Transverse colon (tissue), 4 donors: ENCODE measurements at regions not wholly inside any gene's neighbourhood (a gene's known extent, or its start where the extent isn't known, plus 50 kb on each side); places are given as distances from the start of the nearest gene placed in this dataset.

Experiments used
- DNase-seq: peaks from one replicate; pipeline ENCODE4 v3.0.0-alpha.2; 2019
- H3K27ac ChIP-seq, 4 donors: fragments of 200-600 bp; sonication (generic); 2 replicates each; pipeline ENCODE4 v1.5.1; 2016 to 2018; ENCODE audit warnings: inconsistent platforms in 4 of 4
- H3K27me3 ChIP-seq: fragments of 200-600 bp; sonication (generic); 2 replicates; pipeline ENCODE4 v1.5.1; 2017; ENCODE audit warnings: inconsistent platforms
- H3K36me3 ChIP-seq, 4 donors: fragments of 200-600 bp; sonication (generic); 2 replicates each; pipeline ENCODE4 v1.5.1; 2017 to 2019; ENCODE audit warnings: inconsistent platforms in 4 of 4
- H3K4me1 ChIP-seq, 4 donors: fragments of 200-600 bp; sonication (generic); 2 replicates each; pipeline ENCODE4 v1.5.1; 2017 to 2020; ENCODE audit warnings: inconsistent platforms in 4 of 4
- H3K4me3 ChIP-seq, 4 donors: fragments of 200-600 bp; sonication (generic); 1 replicate in 1 of 4; 2 replicates in 3 of 4; pipeline versions ENCODE4 v1.5.1 to v1.6.1; 2017 to 2019; ENCODE audit warnings: inconsistent platforms in 4 of 4
- H3K9me3 ChIP-seq, 2 donors: fragments of 200-600 bp; sonication (generic); 2 replicates each; pipeline ENCODE4 v1.5.1; 2017 to 2019; ENCODE audit warnings: inconsistent platforms in 2 of 2
- EP300 ChIP-seq: sonication (generic); formaldehyde crosslinking; IDR thresholded peaks from one replicate; pipeline ENCODE4 v1.6.1; 2017; ENCODE audit warnings: antibody characterized with exemption, low read depth
- POLR2A ChIP-seq: fragments of 450-650 bp; IDR thresholded peaks from one replicate; pipeline ENCODE4 v1.6.1; 2016; ENCODE audit warnings: antibody characterized with exemption, mild to moderate bottlenecking, moderate library complexity
- POLR2AphosphoS5 ChIP-seq, 3 donors: sonication (generic); formaldehyde crosslinking; IDR thresholded peaks; one replicate each; pipeline ENCODE4 v1.6.1; 2016; ENCODE audit warnings: antibody characterized with exemption in 3 of 3
- WGBS, 2 donors: methylation state at CpG; one replicate each; pipeline ENCODE4 v1.1.5; 2018; ENCODE audit warnings: low coverage in 1 of 2; 5-methylcytosine and 5-hydroxymethylcytosine counted together
- in situ Hi-C, 4 donors: fragments of 200-750 bp; cut with MboI; loops; one replicate each; pipeline versions ENCODE4 v1.15.0 to v1.15.1; 2017; ENCODE audit warnings: low sequenced_read_pairs in 3 of 4, low pct_ligation_motif_present in 1 of 4, low pct_unique_long_range_greater_than_20kb in 1 of 4
- intact Hi-C: fragments of 100-400 bp; cut with DNase I; formaldehyde crosslinking; loops from one replicate; pipeline ENCODE4 v1.15.1; 2023; ENCODE audit warnings: low total_unique reads
- TF ChIP-seq, protein P1 (sequence below), 5 experiments: fragments of 200-600 bp in 3 of 5; fragments of 450-650 bp in 2 of 5; sonication (generic) in 3 of 5; IDR thresholded peaks; 1 replicate in 2 of 5; 2 replicates in 3 of 5; pipeline ENCODE4 v1.5.1; 2016 to 2017; ENCODE audit warnings: antibody characterized with exemption in 5 of 5, inconsistent platforms in 3 of 5, mild to moderate bottlenecking in 2 of 5, moderate library complexity in 1 of 5

DNA sequence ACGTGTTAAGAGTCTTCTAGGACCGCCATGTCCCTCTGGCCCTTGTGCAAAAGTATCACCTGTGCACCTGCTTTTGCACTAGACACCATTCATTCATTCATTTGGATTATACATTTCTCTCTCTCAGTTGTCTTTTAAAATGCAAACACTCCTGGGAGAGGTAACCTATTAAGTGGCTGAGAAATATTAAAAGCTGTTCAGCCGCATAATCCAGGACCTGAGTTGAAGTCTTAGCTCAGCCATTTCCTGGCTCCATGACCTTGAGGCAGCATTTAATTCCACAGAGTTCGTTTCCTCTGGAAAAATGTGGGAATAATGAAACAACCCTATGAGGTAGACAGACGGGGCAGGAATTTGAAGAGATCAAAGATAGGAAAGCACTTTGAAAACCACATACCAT is 251.6 kb downstream of the RPS24 start:
- in situ Hi-C loops = no loop called here
- WGBS, 2 donors = 33 to 47% methylated on average over 5 of the region's 5 CpGs

DNA sequence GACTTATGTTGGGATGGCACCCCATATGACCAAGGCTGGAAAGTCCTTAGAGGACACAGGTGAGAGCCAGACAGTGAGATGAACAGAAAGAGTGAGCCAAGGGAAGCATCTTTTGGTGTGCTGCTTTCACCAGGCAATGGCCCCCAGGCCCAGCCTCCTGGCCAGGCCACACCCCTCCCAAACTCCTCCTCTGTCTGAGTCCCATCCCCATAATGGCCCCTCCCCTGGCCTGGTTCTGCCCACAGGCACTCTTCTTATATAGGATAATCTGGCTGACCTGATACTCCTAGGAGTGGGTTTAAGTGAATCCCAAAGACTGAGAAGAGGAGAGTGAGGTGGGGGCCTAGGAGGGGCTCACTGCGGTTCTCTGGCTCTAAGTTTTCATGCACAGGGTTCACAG is 252.5 kb downstream of the RPS24 start:
- TF ChIP-seq, protein P1, sequence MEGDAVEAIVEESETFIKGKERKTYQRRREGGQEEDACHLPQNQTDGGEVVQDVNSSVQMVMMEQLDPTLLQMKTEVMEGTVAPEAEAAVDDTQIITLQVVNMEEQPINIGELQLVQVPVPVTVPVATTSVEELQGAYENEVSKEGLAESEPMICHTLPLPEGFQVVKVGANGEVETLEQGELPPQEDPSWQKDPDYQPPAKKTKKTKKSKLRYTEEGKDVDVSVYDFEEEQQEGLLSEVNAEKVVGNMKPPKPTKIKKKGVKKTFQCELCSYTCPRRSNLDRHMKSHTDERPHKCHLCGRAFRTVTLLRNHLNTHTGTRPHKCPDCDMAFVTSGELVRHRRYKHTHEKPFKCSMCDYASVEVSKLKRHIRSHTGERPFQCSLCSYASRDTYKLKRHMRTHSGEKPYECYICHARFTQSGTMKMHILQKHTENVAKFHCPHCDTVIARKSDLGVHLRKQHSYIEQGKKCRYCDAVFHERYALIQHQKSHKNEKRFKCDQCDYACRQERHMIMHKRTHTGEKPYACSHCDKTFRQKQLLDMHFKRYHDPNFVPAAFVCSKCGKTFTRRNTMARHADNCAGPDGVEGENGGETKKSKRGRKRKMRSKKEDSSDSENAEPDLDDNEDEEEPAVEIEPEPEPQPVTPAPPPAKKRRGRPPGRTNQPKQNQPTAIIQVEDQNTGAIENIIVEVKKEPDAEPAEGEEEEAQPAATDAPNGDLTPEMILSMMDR (IDR thresholded peaks at IDR 0.05) = no peak
- no peak for TF ChIP-seq POLR2AphosphoS5 (IDR thresholded peaks at IDR 0.05)
- no peak for TF ChIP-seq EP300

More for the DNA sequence above, 251.6 kb downstream of the RPS24 start:
- H3K27ac ChIP-seq = no peak overlapping the region
- no peak for TF ChIP-seq EP300
- TF ChIP-seq, protein P1 (IDR thresholded peaks at IDR 0.05) = no peak
- no peak for TF ChIP-seq POLR2A
- TF ChIP-seq POLR2AphosphoS5 (IDR thresholded peaks at IDR 0.05) = no peak
- intact Hi-C loops = no loop called here
- no peaks in the 10 kb centered on the region for H3K36me3 ChIP-seq
- H3K4me1 ChIP-seq = no peaks in the 10 kb centered on the region
- H3K4me3 ChIP-seq = no peak overlapping the region
- DNase-seq = no peak
- H3K27me3 ChIP-seq = no peaks in the 10 kb centered on the region
- H3K9me3 ChIP-seq = no peaks in the 10 kb centered on the region

DNA sequence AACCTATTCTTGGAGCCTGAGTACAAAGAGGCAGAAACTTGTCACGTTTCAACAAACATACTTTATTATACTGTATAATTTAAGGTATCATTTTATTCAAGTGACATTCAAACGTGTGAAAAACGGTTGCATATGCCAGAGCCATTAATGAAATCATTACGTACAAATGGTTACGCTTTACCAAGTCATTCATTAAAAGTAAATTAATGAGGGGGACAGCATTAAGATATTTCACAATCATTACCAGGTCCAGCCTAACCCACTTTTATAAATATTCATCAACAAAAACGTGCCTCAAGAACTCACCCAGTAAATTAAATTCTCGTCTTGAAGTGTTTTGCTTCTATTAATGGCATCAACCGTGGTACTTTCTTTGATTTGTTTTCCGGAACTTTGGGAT is 253.0 kb downstream of the RPS24 start:
- no peak for TF ChIP-seq EP300
- TF ChIP-seq POLR2AphosphoS5 (IDR thresholded peaks at IDR 0.05) = no peak
- no peak for TF ChIP-seq POLR2A
- TF ChIP-seq, protein P1 (IDR thresholded peaks at IDR 0.05) = no peak
- DNase-seq = no peak
- in situ Hi-C loops = no loop called here
- no peaks in the 10 kb centered on the region for H3K36me3 ChIP-seq
- no peak overlapping the region for H3K4me3 ChIP-seq
- H3K27ac ChIP-seq = no peak overlapping the region
- no peaks in the 10 kb centered on the region for H3K27me3 ChIP-seq
- 68 to 72% methylated on average over 9 of the region's 9 CpGs for WGBS, 2 donors
- intact Hi-C loops = no loop called here
- H3K4me1 ChIP-seq = no peaks in the 10 kb centered on the region
- no peaks in the 10 kb centered on the region for H3K9me3 ChIP-seq

More for the DNA sequence above, 252.5 kb downstream of the RPS24 start:
- in situ Hi-C loops (no loop called here), intact Hi-C loops (no loop called here)
- Histone ChIP-seq H3K27ac (no peak overlapping the region), H3K4me3 (no peak overlapping the region), H3K9me3 (no peaks in the 10 kb centered on the region), H3K36me3 (no peaks in the 10 kb centered on the region), H3K27me3 (no peaks in the 10 kb centered on the region), H3K4me1 (no peaks in the 10 kb centered on the region)
- no peak for DNase-seq
- WGBS, 2 donors = 47% methylated on average over 1 of the region's 1 CpG; no CpG with 5 or more reads in 1 of the 2 donors

DNA sequence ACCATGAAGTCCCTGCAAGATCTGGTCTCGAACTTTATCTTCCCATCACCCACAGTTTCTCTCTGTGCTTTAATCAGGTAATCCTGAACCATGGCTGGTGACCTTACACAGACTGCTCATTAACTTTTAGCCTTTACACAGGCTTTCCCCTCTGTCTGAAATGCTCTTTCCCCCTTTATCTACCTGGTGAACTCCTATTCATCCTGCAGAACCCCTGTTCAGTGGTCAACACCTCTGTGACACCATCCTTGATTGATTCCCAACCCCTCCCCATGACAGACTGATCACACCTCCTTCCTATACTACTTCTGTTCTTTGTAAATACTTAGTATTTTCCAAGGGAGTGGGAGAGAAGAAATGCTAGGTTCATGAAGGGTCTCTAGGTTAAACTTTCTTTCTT is 254.0 kb downstream of the RPS24 start:
- Histone ChIP-seq H3K4me1 (no peaks in the 10 kb centered on the region), H3K36me3 (no peaks in the 10 kb centered on the region), H3K27me3 (no peaks in the 10 kb centered on the region), H3K27ac (no peak overlapping the region), H3K4me3 (no peak overlapping the region), H3K9me3 (no peaks in the 10 kb centered on the region)
- 67 to 89% methylated on average over 1 of the region's 1 CpG for WGBS, 2 donors
- in situ Hi-C loops = no loop called here
- intact Hi-C loops = no loop called here
- TF ChIP-seq EP300 (no peak), POLR2AphosphoS5 (IDR thresholded peaks at IDR 0.05) (no peak), POLR2A (no peak)
- TF ChIP-seq, protein P1 (IDR thresholded peaks at IDR 0.05) = no peak
- no peak for DNase-seq
